B cell (primary cell): ENCODE measurements at regions not wholly inside any gene's neighbourhood (a gene's known extent, or its start where the extent isn't known, plus 50 kb on each side); places are given as distances from the start of the nearest gene placed in this dataset.

Source experiments
- ATAC-seq: fragments of 200-7000 bp; cut with Tn5 transposase; one replicate; pipeline ENCODE4 v1.10.0; 2021; ENCODE audit warnings: low read depth, mild to moderate bottlenecking, moderate number of reproducible peaks, moderate library complexity
- CTCF ChIA-PET: fragments of 350-600 bp; sonication (Branson Sonifier 250); formaldehyde crosslinking; loops from one replicate; lab custom pipeline; 2021; ENCODE audit warnings: antibody characterized with exemption, inconsistent platforms; lab: Charles Lee
- POLR2A ChIA-PET: fragments of 350-600 bp; sonication (Branson Sonifier 250); formaldehyde crosslinking; loops from one replicate; lab custom pipeline; 2021; ENCODE audit warnings: antibody characterized with exemption; lab: Charles Lee
- DNase-seq: peaks from one replicate; pipeline ENCODE4 v3.0.0; 2013
- H2AFZ ChIP-seq: 2 replicates; pipeline ENCODE4 v1.6.1; 2012; ENCODE audit warnings: mild to moderate bottlenecking, low read depth, low read length; ENCODE audit not compliant: insufficient read depth, poor library complexity, severe bottlenecking
- H3K27ac ChIP-seq, 2 donors: 1 replicate in 1 of 2; 2 replicates in 1 of 2; pipeline ENCODE4 v1.5.1; 2012 to 2013; ENCODE audit warnings: low read length in 2 of 2, mild to moderate bottlenecking in 2 of 2, moderate library complexity in 1 of 2
- H3K27me3 ChIP-seq, 4 experiments: fragments of 200-600 bp in 1 of 4; sonication (generic) in 1 of 4; replicated peaks in 1 of 4; 1 replicate in 2 of 4; 2 replicates in 2 of 4; pipeline versions ENCODE4 v1.6.1 to v1.7.0; 2013 to 2016; ENCODE audit warnings: low read length in 3 of 4, mild to moderate bottlenecking in 2 of 4, mixed read lengths in 1 of 4, moderate library complexity in 1 of 4; ENCODE audit not compliant: insufficient read depth in 4 of 4, control insufficient read depth in 3 of 4; ENCODE audit errors: control extremely low read depth in 1 of 4
- H3K36me3 ChIP-seq, 2 experiments: replicated peaks in 1 of 2; 1 replicate in 1 of 2; 2 replicates in 1 of 2; pipeline versions ENCODE4 v1.6.1 to v1.7.1; 2013; ENCODE audit warnings: low read length in 1 of 2; ENCODE audit not compliant: insufficient read depth in 2 of 2, control insufficient read depth in 1 of 2; ENCODE audit errors: control extremely low read depth in 1 of 2, extremely low read depth in 1 of 2
- H3K4me1 ChIP-seq, 2 donors: fragments of 200-600 bp in 1 of 2; sonication (generic) in 1 of 2; 1 replicate in 1 of 2; 2 replicates in 1 of 2; pipeline versions ENCODE4 v1.5.1 to v1.6.1; 2013 to 2017; ENCODE audit warnings: low read length in 2 of 2; ENCODE audit not compliant: control insufficient read depth in 2 of 2, insufficient read depth in 2 of 2
- H3K4me2 ChIP-seq: replicated peaks from 2 replicates; pipeline ENCODE3; 2012; ENCODE audit warnings: mild to moderate bottlenecking, low read depth, low read length; ENCODE audit not compliant: poor library complexity, severe bottlenecking
- H3K4me3 ChIP-seq, 5 experiments: fragments of 200-600 bp in 1 of 5; sonication (generic) in 1 of 5; 1 replicate in 3 of 5; 2 replicates in 2 of 5; pipeline versions ENCODE4 v1.5.1 to v1.7.0; 2011 to 2016; ENCODE audit warnings: low read length in 4 of 5, mild to moderate bottlenecking in 4 of 5, low read depth in 2 of 5, control low read depth in 1 of 5, moderate library complexity in 1 of 5; ENCODE audit not compliant: insufficient read depth in 1 of 5; ENCODE audit errors: control extremely low read depth in 1 of 5, extremely low read depth in 1 of 5
- H3K79me2 ChIP-seq: fragments of 200-600 bp; sonication (generic); one replicate; pipeline ENCODE4 v1.6.0; 2016; ENCODE audit warnings: low read length; ENCODE audit not compliant: control insufficient read depth, insufficient read depth
- H3K9ac ChIP-seq: fragments of 200-600 bp; sonication (generic); 2 replicates; pipeline ENCODE4 v1.6.1; 2017; ENCODE audit warnings: mild to moderate bottlenecking, low read length, moderate library complexity
- H3K9me3 ChIP-seq, 3 donors: one replicate each; pipeline versions ENCODE4 v1.6.1 to v1.7.1; 2013; ENCODE audit warnings: low read length in 2 of 3; ENCODE audit not compliant: control insufficient read depth in 2 of 3, insufficient read depth in 1 of 3; ENCODE audit errors: control extremely low read depth in 1 of 3
- H4K20me1 ChIP-seq: 2 replicates; pipeline ENCODE4 v1.6.0; 2012; ENCODE audit warnings: mild to moderate bottlenecking, low read length; ENCODE audit not compliant: insufficient read depth, control insufficient read depth, poor library complexity, severe bottlenecking
- H3K27ac Mint-ChIP-seq: one replicate; pipeline ENCODE4 v1.8.0; 2021; ENCODE audit warnings: mixed read lengths
- H3K27me3 Mint-ChIP-seq: one replicate; pipeline ENCODE4 v1.8.0; 2021; ENCODE audit warnings: mixed read lengths
- H3K4me1 Mint-ChIP-seq: one replicate; pipeline ENCODE4 v1.8.0; 2021; ENCODE audit warnings: mixed read lengths
- H3K4me3 Mint-ChIP-seq: one replicate; pipeline ENCODE4 v1.8.0; 2021; ENCODE audit warnings: mixed read lengths
- H3K9me3 Mint-ChIP-seq: one replicate; pipeline ENCODE4 v1.8.0; 2022; ENCODE audit warnings: mixed read lengths; ENCODE audit not compliant: insufficient read depth
- CTCF ChIP-seq: fragments of 200-600 bp; IDR thresholded peaks from one replicate; pipeline ENCODE4 v1.8.0; 2022; ENCODE audit warnings: antibody characterized with exemption, mild to moderate bottlenecking
- EZH2 ChIP-seq: IDR thresholded peaks from 2 replicates; pipeline ENCODE4 v1.6.1; 2012; ENCODE audit warnings: borderline replicate concordance, low read depth, mild to moderate bottlenecking, moderate library complexity, low read length; ENCODE audit not compliant: insufficient read depth, poor library complexity, severe bottlenecking
- WGBS: methylation state at CpG from one replicate; pipeline ENCODE4 v1.1.5; 2013; ENCODE audit warnings: missing lambda C conversion rate; ENCODE audit not compliant: insufficient coverage; 5-methylcytosine and 5-hydroxymethylcytosine counted together
- intact Hi-C: fragments of 100-400 bp; cut with micrococcal nuclease; formaldehyde crosslinking; loops from one replicate; pipeline ENCODE4 v1.10.0; 2022

- intact Hi-C loops = no loop called here
- H3K4me2 ChIP-seq = no peak overlapping the region
- 93% methylated on average over 13 of the region's 13 CpGs for WGBS
These were observed 155.0 kb upstream of the SFSWAP start for GRCh38 chr12:131555866-131556265.

GRCh38 chr12:131557078-131557709 is 153.7 kb upstream of the SFSWAP start:
- WGBS = 91% methylated on average over 15 of the region's 18 CpGs
- Histone ChIP-seq H4K20me1 (no peaks in the 10 kb centered on the region), H2AFZ (no peak overlapping the region), H3K4me2 (no peak overlapping the region), H3K9ac (no peak overlapping the region), H3K36me3 (no peaks in the 10 kb centered on the region), H3K4me1 (no peaks in the 10 kb centered on the region), H3K27me3 (no peaks in the 10 kb centered on the region), H3K79me2 (no peaks in the 10 kb centered on the region), H3K27ac (no peak overlapping the region), H3K4me3 (no peak overlapping the region), H3K9me3 (peaks cover 0 to 3% (median 0%) of the 10 kb centered on the region in 3 donors)
- TF ChIP-seq CTCF (no peak), EZH2 (no peak)
- Mint-ChIP-seq H3K9me3 (no peaks in the 10 kb centered on the region), H3K4me1 (no peaks in the 10 kb centered on the region), H3K27me3 (peaks cover 2% of the 10 kb centered on the region), H3K27ac (no peak overlapping the region), H3K4me3 (no peak overlapping the region)
- intact Hi-C loops = no loop called here
- DNase-seq (no peak), ATAC-seq (no peak)
- POLR2A ChIA-PET = no interaction called here
- CTCF ChIA-PET = no interaction called here

More at GRCh38 chr12:131555866-131556265, 155.0 kb upstream of the SFSWAP start:
- DNase-seq = no peak
- TF ChIP-seq EZH2 (no peak), CTCF (no peak)
- CTCF ChIA-PET = no interaction called here
- Histone ChIP-seq H2AFZ (no peak overlapping the region), H3K9me3 (peaks cover 0 to 4% (median 0%) of the 10 kb centered on the region in 3 donors), H3K79me2 (no peaks in the 10 kb centered on the region), H3K4me1 (no peaks in the 10 kb centered on the region), H3K4me3 (no peak overlapping the region), H3K9ac (no peak overlapping the region), H3K27ac (no peak overlapping the region), H4K20me1 (no peaks in the 10 kb centered on the region), H3K36me3 (no peaks in the 10 kb centered on the region), H3K27me3 (peaks cover 0 to 3% (median 0%) of the 10 kb centered on the region in 4 experiments)
- Mint-ChIP-seq H3K27me3 (peaks cover 6% of the 10 kb centered on the region), H3K9me3 (no peaks in the 10 kb centered on the region), H3K4me1 (no peaks in the 10 kb centered on the region), H3K27ac (no peak overlapping the region), H3K4me3 (no peak overlapping the region)
- ATAC-seq = no peak
- POLR2A ChIA-PET = no interaction called here
